Embryonic facial prominence (tissue), 1 donor: ENCODE measurements at regions not wholly inside any gene's neighbourhood (a gene's known extent, or its start where the extent isn't known, plus 50 kb on each side); places are given as distances from the start of the nearest gene placed in this dataset.
"Not testable (repeated sequence)": the region's sequence is repeated elsewhere in the genome, so short reads cannot be mapped to it uniquely, and the experiment has no call there.

ENCODE experiments used
- DNase-seq: peaks from one replicate; pipeline ENCODE4 v3.0.0-alpha.2; 2016; ENCODE audit errors: extremely low spot score

- no peak for DNase-seq
These were observed 942.2 kb downstream of the CNTNAP5 start for GRCh38 chr2:124967325-124967724.

GRCh38 chr2:124970030-124970429, 944.9 kb downstream of the CNTNAP5 start:
- DNase-seq = no peak

- DNase-seq = no peak
These were observed 948.3 kb downstream of the CNTNAP5 start for GRCh38 chr2:124973396-124973795.

GRCh38 chr2:124975224-124975623, 950.1 kb downstream of the CNTNAP5 start:
- DNase-seq = no peak

GRCh38 chr2:124975648-124976047, 950.6 kb downstream of the CNTNAP5 start:
- DNase-seq = no peak

GRCh38 chr2:124978597-124978996, 953.5 kb downstream of the CNTNAP5 start:
- no peak for DNase-seq

- no peak for DNase-seq
These were observed 958.5 kb downstream of the CNTNAP5 start for GRCh38 chr2:124983595-124983994.

GRCh38 chr2:124985270-124985669, 960.2 kb downstream of the CNTNAP5 start:
- DNase-seq = no peak

GRCh38 chr2:124986136-124986535, 961.0 kb downstream of the CNTNAP5 start:
- no peak for DNase-seq

GRCh38 chr2:124986870-124987269, 961.8 kb downstream of the CNTNAP5 start:
- not testable (repeated sequence) for DNase-seq

GRCh38 chr2:124987436-124987835, 962.3 kb downstream of the CNTNAP5 start:
- not testable (repeated sequence) for DNase-seq

GRCh38 chr2:124988111-124988510, 963.0 kb downstream of the CNTNAP5 start:
- no peak for DNase-seq

- DNase-seq = no peak
These were observed 963.7 kb downstream of the CNTNAP5 start for GRCh38 chr2:124988794-124989193.

- no peak for DNase-seq
These were observed 968.7 kb downstream of the CNTNAP5 start for GRCh38 chr2:124993809-124994208.

GRCh38 chr2:124995185-124995912, 970.3 kb downstream of the CNTNAP5 start:
- no peak for DNase-seq

GRCh38 chr2:124996406-124996805, 971.3 kb downstream of the CNTNAP5 start:
- no peak for DNase-seq

- DNase-seq = no peak
These were observed 974.8 kb downstream of the CNTNAP5 start for GRCh38 chr2:124999906-125000305.

- no peak for DNase-seq
These were observed 979.2 kb downstream of the CNTNAP5 start for GRCh38 chr2:125004106-125004800.

- DNase-seq = no peak
These were observed 981.6 kb downstream of the CNTNAP5 start for GRCh38 chr2:125006676-125007075.

- not testable (repeated sequence) for DNase-seq
These were observed 1003.6 kb downstream of the CNTNAP5 start for GRCh38 chr2:125028721-125029120.

GRCh38 chr2:125033871-125034270, 1008.8 kb downstream of the CNTNAP5 start:
- no peak for DNase-seq

- DNase-seq = no peak
These were observed 1012.1 kb downstream of the CNTNAP5 start for GRCh38 chr2:125037135-125037653.

- DNase-seq = peak; percentile 47
These were observed 1016.8 kb downstream of the CNTNAP5 start for GRCh38 chr2:125041846-125042245.
